ENCODE measurements at regions not wholly inside any gene's neighbourhood (a gene's known extent, or its start where the extent isn't known, plus 50 kb on each side); places are given as distances from the start of the nearest gene placed in this dataset.

DNA sequence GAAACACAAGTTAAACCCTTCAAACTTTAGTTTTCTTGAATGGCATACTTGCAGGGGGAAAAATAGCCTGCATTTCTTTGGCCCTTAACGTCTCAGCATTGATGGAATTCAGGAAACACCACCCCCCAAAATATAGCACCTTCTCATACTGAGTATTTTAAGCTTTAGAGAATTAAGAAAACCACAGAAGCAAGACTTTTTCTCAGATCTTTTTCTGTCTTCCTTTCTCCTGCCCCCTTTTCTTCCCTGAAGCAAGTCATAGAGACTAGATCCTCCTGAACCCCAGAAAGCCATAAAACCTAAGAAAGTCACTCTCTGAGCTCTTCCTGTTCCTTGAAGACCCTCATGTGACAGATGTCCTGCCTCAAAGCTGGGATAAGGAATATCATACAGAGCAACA, 1069.9 kb downstream of the EFNA5 start:
- no peak overlapping the region for H3K27ac ChIP-seq
- TF ChIP-seq, protein P1, sequence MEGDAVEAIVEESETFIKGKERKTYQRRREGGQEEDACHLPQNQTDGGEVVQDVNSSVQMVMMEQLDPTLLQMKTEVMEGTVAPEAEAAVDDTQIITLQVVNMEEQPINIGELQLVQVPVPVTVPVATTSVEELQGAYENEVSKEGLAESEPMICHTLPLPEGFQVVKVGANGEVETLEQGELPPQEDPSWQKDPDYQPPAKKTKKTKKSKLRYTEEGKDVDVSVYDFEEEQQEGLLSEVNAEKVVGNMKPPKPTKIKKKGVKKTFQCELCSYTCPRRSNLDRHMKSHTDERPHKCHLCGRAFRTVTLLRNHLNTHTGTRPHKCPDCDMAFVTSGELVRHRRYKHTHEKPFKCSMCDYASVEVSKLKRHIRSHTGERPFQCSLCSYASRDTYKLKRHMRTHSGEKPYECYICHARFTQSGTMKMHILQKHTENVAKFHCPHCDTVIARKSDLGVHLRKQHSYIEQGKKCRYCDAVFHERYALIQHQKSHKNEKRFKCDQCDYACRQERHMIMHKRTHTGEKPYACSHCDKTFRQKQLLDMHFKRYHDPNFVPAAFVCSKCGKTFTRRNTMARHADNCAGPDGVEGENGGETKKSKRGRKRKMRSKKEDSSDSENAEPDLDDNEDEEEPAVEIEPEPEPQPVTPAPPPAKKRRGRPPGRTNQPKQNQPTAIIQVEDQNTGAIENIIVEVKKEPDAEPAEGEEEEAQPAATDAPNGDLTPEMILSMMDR (IDR thresholded peaks at IDR 0.05): no peak
- DNase-seq (ENCODE audit: low spot score): no peak
- no peak overlapping the region for H3K4me3 ChIP-seq

GRCh38 chr5:106595864-106596263, 1074.9 kb downstream of the EFNA5 start:
- Histone ChIP-seq H3K27ac (no peak overlapping the region), H3K4me3 (no peak overlapping the region)
- no peak for DNase-seq (ENCODE audit: low spot score)
- TF ChIP-seq, protein P1 (IDR thresholded peaks at IDR 0.05): no peak

DNA sequence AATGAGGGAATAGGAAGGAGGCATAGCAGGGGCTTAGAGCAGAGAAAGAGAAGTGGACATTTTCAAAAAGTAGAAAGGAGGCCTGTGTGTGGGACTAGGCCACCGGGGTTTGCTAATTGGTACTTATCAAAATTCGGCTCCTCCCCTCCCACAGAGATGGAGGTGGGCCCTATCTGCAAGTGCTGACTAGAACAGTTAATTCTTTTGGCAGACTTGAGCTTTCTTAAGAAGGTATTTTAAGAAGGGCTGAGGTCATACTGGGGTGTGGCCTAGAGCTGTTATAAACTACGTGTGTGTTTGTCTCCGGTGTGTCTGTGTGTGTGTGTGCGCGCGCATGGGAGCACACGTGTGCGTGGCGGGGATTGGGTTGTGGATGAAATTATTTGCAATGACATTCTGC, 1086.5 kb downstream of the EFNA5 start:
- peak overlapping the region; percentile 47 for H3K4me3 ChIP-seq
- TF ChIP-seq, protein P1 (IDR thresholded peaks at IDR 0.05): no peak
- DNase-seq (ENCODE audit: low spot score): no peak
- H3K27ac ChIP-seq: peak overlapping the region in 1 of 2 donors; percentile 37

- Histone ChIP-seq H3K27ac (no peak overlapping the region), H3K4me3 (no peak overlapping the region)
- TF ChIP-seq, protein P1 (IDR thresholded peaks at IDR 0.05): no peak
- DNase-seq (ENCODE audit: low spot score): no peak
These were observed 1092.0 kb downstream of the EFNA5 start for GRCh38 chr5:106578736-106579135.

- no peak overlapping the region for H3K4me3 ChIP-seq
- no peak for DNase-seq (ENCODE audit: low spot score)
- TF ChIP-seq, protein P1 (IDR thresholded peaks at IDR 0.05): no peak
- no peak overlapping the region for H3K27ac ChIP-seq
These were observed 1095.9 kb downstream of the EFNA5 start for GRCh38 chr5:106574820-106575219.

DNA sequence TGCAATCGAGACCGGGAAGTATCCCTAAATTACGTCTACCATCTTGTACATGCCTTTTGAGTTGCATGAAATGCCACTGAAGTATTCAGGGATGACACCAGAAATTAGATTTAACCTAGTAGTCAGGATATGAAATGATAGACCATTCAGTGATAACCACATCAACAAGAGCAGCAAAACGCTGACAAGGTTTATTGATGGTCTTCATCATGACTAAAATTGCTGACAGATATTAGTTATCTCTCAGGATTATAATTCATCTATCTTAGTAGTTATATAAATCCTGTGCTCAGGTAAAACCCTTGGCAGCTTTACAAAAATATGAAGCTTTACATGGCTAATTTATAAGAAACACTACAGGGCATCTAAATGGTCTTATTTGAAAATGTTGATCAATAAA, 1104.7 kb downstream of the EFNA5 start:
- H3K4me3 ChIP-seq: no peak overlapping the region
- H3K27ac ChIP-seq: no peak overlapping the region
- TF ChIP-seq, protein P1 (IDR thresholded peaks at IDR 0.05): no peak
- no peak for DNase-seq (ENCODE audit: low spot score)

GRCh38 chr5:106545325-106545724, 1125.4 kb downstream of the EFNA5 start:
- H3K27ac ChIP-seq: no peak overlapping the region
- DNase-seq (ENCODE audit: low spot score): no peak
- H3K4me3 ChIP-seq: no peak overlapping the region
- TF ChIP-seq, protein P1 (IDR thresholded peaks at IDR 0.05): no peak
